ENCODE measurements at regions not wholly inside any gene's neighbourhood (a gene's known extent, or its start where the extent isn't known, plus 50 kb on each side); places are given as distances from the start of the nearest gene placed in this dataset.

- intact Hi-C loops (cut with DNase I; ENCODE audit: low total_unique reads) = no loop called here
- no peaks in the 10 kb centered on the region for H3K36me3 ChIP-seq
- H3K4me3 ChIP-seq = no peak overlapping the region
- TF ChIP-seq CTCF (IDR thresholded peaks at IDR 0.05) = no peak
- DNase-seq = peak in 1 of 2 donors; percentile 16
- peaks cover 0 to 13% (median 6%) of the 10 kb centered on the region in 4 donors for H3K4me1 ChIP-seq
- no peaks in the 10 kb centered on the region for H3K9me3 ChIP-seq
- H3K27me3 ChIP-seq = no peaks in the 10 kb centered on the region
- H3K27ac ChIP-seq = no peak overlapping the region
Observed at GRCh38 chr1:47616906-47617305, 179.1 kb downstream of the FOXD2 start.

- peaks cover 0 to 20% (median 12%) of the 10 kb centered on the region in 4 donors for H3K4me1 ChIP-seq
- H3K9me3 ChIP-seq = no peaks in the 10 kb centered on the region
- H3K36me3 ChIP-seq = no peaks in the 10 kb centered on the region
- TF ChIP-seq CTCF (IDR thresholded peaks at IDR 0.05) = no peak
- intact Hi-C loops (cut with DNase I; ENCODE audit: low total_unique reads) = no loop called here
- DNase-seq = peak in 1 of 2 donors; percentile 46
- H3K27me3 ChIP-seq = no peaks in the 10 kb centered on the region
- H3K4me3 ChIP-seq = no peak overlapping the region
- no peak overlapping the region for H3K27ac ChIP-seq
Observed at GRCh38 chr1:47617381-47618221, 179.8 kb downstream of the FOXD2 start.

- peaks cover 0 to 26% (median 15%) of the 10 kb centered on the region in 4 donors for H3K4me1 ChIP-seq
- no peak overlapping the region for H3K27ac ChIP-seq
- DNase-seq = peak in 1 of 2 donors; percentile 21
- intact Hi-C loops (cut with DNase I; ENCODE audit: low total_unique reads) = no loop called here
- no peak for TF ChIP-seq CTCF (IDR thresholded peaks at IDR 0.05)
- H3K36me3 ChIP-seq = no peaks in the 10 kb centered on the region
- no peaks in the 10 kb centered on the region for H3K9me3 ChIP-seq
- H3K27me3 ChIP-seq = no peaks in the 10 kb centered on the region
- no peak overlapping the region for H3K4me3 ChIP-seq
Observed at GRCh38 chr1:47618222-47618720, 180.4 kb downstream of the FOXD2 start.

GRCh38 chr1:47618830-47619229 is 181.0 kb downstream of the FOXD2 start:
- H3K27ac ChIP-seq = no peak overlapping the region
- DNase-seq = no peak
- intact Hi-C loops (cut with DNase I; ENCODE audit: low total_unique reads) = no loop called here
- H3K9me3 ChIP-seq = no peaks in the 10 kb centered on the region
- peaks cover 0 to 27% (median 15%) of the 10 kb centered on the region in 4 donors for H3K4me1 ChIP-seq
- no peak overlapping the region for H3K4me3 ChIP-seq
- no peaks in the 10 kb centered on the region for H3K36me3 ChIP-seq
- no peak for TF ChIP-seq CTCF (IDR thresholded peaks at IDR 0.05)
- H3K27me3 ChIP-seq = no peaks in the 10 kb centered on the region

- Histone ChIP-seq H3K4me1 (peaks cover 0 to 27% (median 15%) of the 10 kb centered on the region in 4 donors), H3K4me3 (no peak overlapping the region), H3K36me3 (no peaks in the 10 kb centered on the region), H3K9me3 (no peaks in the 10 kb centered on the region), H3K27me3 (no peaks in the 10 kb centered on the region), H3K27ac (peak overlapping the region; percentile 42 to 65)
- TF ChIP-seq CTCF (IDR thresholded peaks at IDR 0.05) = no peak
- intact Hi-C loops (cut with DNase I; ENCODE audit: low total_unique reads) = no loop called here
- DNase-seq = peak in 1 of 2 donors; percentile 50
Observed at GRCh38 chr1:47621483-47621882, 183.6 kb downstream of the FOXD2 start.
